ENCODE measurements at regions not wholly inside any gene's neighbourhood (a gene's known extent, or its start where the extent isn't known, plus 50 kb on each side); places are given as distances from the start of the nearest gene placed in this dataset.

GRCh38 chr11:15534266-15534665, 419.5 kb downstream of the INSC start:
- TF ChIP-seq, protein P1, sequence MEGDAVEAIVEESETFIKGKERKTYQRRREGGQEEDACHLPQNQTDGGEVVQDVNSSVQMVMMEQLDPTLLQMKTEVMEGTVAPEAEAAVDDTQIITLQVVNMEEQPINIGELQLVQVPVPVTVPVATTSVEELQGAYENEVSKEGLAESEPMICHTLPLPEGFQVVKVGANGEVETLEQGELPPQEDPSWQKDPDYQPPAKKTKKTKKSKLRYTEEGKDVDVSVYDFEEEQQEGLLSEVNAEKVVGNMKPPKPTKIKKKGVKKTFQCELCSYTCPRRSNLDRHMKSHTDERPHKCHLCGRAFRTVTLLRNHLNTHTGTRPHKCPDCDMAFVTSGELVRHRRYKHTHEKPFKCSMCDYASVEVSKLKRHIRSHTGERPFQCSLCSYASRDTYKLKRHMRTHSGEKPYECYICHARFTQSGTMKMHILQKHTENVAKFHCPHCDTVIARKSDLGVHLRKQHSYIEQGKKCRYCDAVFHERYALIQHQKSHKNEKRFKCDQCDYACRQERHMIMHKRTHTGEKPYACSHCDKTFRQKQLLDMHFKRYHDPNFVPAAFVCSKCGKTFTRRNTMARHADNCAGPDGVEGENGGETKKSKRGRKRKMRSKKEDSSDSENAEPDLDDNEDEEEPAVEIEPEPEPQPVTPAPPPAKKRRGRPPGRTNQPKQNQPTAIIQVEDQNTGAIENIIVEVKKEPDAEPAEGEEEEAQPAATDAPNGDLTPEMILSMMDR (IDR thresholded peaks at IDR 0.05; ENCODE audit: low read depth, low read length): no peak
- Histone ChIP-seq H3K4me3 (ENCODE audit: low read depth, low read length) (no peak overlapping the region), H3K4me1 (no peaks in the 10 kb centered on the region), H3K27me3 (no peaks in the 10 kb centered on the region), H3K36me3 (no peaks in the 10 kb centered on the region), H3K9me3 (no peaks in the 10 kb centered on the region)
- no peak for DNase-seq

DNA sequence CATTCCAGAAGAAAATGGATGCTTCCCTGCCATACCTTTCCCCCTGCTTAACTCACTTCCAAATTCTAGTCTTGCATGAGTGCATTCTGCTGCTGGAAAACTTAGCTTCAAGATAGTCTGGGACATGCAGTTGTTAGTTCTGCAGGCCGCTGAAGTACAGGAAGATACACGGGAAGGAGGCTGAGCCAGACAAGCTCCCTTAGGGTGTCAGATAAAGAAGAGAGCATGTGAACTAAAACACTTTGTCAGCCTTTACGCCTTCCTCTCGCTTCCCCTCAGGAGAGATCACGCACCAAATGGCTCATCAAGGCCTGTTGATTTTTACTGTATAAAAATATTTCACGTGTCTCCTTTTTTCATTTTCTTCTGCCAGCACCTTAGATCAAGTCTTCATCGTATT, 420.7 kb downstream of the INSC start:
- H3K4me1 ChIP-seq: no peaks in the 10 kb centered on the region
- H3K9me3 ChIP-seq: no peaks in the 10 kb centered on the region
- no peak overlapping the region for H3K4me3 ChIP-seq (ENCODE audit: low read depth, low read length)
- no peaks in the 10 kb centered on the region for H3K36me3 ChIP-seq
- TF ChIP-seq, protein P1 (IDR thresholded peaks at IDR 0.05; ENCODE audit: low read depth, low read length): no peak
- H3K27me3 ChIP-seq: no peaks in the 10 kb centered on the region
- DNase-seq: no peak

DNA sequence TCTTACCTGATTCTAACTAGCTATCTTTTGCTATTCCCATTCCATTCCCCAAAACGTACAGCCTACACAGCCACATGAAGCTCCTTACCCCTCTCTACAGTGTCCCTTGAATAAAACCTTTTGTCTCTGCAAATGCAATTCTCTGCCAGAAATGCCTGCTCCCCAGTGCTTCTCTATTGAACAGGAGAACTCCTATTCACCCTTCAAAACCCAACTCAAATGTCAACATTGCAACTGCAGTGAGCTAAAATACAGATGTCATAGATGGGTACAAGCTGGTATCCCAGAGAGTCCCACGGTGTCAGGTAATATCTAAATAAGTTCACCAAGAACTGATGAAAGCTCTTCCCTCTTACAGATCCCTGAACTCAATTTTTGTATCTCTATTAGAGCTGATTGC, 421.7 kb downstream of the INSC start:
- no peaks in the 10 kb centered on the region for H3K36me3 ChIP-seq
- no peaks in the 10 kb centered on the region for H3K9me3 ChIP-seq
- no peaks in the 10 kb centered on the region for H3K27me3 ChIP-seq
- no peak overlapping the region for H3K4me3 ChIP-seq (ENCODE audit: low read depth, low read length)
- TF ChIP-seq, protein P1 (IDR thresholded peaks at IDR 0.05; ENCODE audit: low read depth, low read length): no peak
- no peak for DNase-seq
- H3K4me1 ChIP-seq: no peaks in the 10 kb centered on the region

DNA sequence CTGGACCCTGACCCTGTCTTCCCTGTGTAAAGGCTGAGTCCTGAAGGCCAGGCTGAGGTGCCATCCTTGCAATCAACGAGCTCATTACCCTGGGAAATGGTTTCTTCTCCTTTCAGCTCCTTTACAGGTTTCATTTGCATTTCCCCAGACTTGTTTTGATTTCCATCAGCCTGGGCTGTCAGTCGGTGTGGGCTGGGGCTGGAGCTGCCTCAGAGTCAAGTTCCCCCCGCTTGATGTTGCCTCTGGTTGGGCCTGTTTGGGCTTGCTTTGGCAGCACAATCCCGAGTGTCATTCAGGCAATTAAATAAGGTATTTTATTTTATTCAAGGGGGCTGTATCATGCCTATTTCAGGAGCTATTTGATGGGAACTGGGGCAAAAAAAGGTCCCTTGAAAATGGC, 424.9 kb downstream of the INSC start:
- no peaks in the 10 kb centered on the region for H3K36me3 ChIP-seq
- no peaks in the 10 kb centered on the region for H3K27me3 ChIP-seq
- no peaks in the 10 kb centered on the region for H3K4me1 ChIP-seq
- no peaks in the 10 kb centered on the region for H3K9me3 ChIP-seq
- no peak overlapping the region for H3K4me3 ChIP-seq (ENCODE audit: low read depth, low read length)
- TF ChIP-seq, protein P1 (IDR thresholded peaks at IDR 0.05; ENCODE audit: low read depth, low read length): no peak
- no peak for DNase-seq

- H3K27me3 ChIP-seq: no peaks in the 10 kb centered on the region
- no peaks in the 10 kb centered on the region for H3K36me3 ChIP-seq
- H3K4me1 ChIP-seq: no peaks in the 10 kb centered on the region
- TF ChIP-seq, protein P1 (IDR thresholded peaks at IDR 0.05; ENCODE audit: low read depth, low read length): no peak
- DNase-seq: no peak
- H3K4me3 ChIP-seq (ENCODE audit: low read depth, low read length): no peak overlapping the region
- no peaks in the 10 kb centered on the region for H3K9me3 ChIP-seq
Measured at GRCh38 chr11:15541079-15541478, 426.4 kb downstream of the INSC start.

- DNase-seq: no peak
- TF ChIP-seq, protein P1 (IDR thresholded peaks at IDR 0.05; ENCODE audit: low read depth, low read length): no peak
- no peaks in the 10 kb centered on the region for H3K4me1 ChIP-seq
- H3K4me3 ChIP-seq (ENCODE audit: low read depth, low read length): no peak overlapping the region
- H3K9me3 ChIP-seq: no peaks in the 10 kb centered on the region
- no peaks in the 10 kb centered on the region for H3K27me3 ChIP-seq
- H3K36me3 ChIP-seq: no peaks in the 10 kb centered on the region
Measured at GRCh38 chr11:15544353-15544752, 429.6 kb downstream of the INSC start.

All from BE2C (cell line).